A172 (cell line): ENCODE measurements at regions not wholly inside any gene's neighbourhood (a gene's known extent, or its start where the extent isn't known, plus 50 kb on each side); places are given as distances from the start of the nearest gene placed in this dataset.
A peak's percentile ranks its signal among the peaks of the same experiment; 100 is the strongest.
"Not testable (repeated sequence)": the region's sequence is repeated elsewhere in the genome, so short reads cannot be mapped to it uniquely, and the experiment has no call there.

Experiments used
- DNase-seq: peaks from one replicate; pipeline ENCODE4 v3.0.0-alpha.2; 2015; ENCODE audit warnings: low spot score

GRCh38 chr10:125455431-125455830, 227.5 kb downstream of the TEX36 start:
- DNase-seq: no peak

- no peak for DNase-seq
Observed at GRCh38 chr10:125451319-125451718, 231.6 kb downstream of the TEX36 start.

GRCh38 chr10:125450218-125450617, 232.7 kb downstream of the TEX36 start:
- DNase-seq: no peak

DNA sequence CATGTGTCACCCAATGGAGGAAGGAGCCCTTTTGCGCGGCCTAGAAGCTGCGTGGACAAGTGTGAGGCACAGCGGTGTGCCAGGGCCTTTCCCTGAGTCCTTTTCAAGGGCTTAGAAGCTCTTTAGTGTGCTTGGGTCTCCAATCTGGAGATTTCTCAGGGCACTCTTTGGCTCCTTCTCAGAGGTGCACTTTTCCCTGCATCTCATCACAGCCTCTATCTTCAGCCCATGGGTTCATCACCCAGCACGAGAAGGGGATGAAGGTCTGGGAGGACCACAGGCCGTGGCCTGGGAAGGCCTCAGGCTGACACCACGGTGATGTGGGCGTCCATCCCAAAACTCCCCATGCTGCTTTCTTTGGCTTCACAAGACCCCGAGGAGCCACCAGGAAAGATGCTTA, 233.4 kb downstream of the TEX36 start:
- DNase-seq: no peak

DNA sequence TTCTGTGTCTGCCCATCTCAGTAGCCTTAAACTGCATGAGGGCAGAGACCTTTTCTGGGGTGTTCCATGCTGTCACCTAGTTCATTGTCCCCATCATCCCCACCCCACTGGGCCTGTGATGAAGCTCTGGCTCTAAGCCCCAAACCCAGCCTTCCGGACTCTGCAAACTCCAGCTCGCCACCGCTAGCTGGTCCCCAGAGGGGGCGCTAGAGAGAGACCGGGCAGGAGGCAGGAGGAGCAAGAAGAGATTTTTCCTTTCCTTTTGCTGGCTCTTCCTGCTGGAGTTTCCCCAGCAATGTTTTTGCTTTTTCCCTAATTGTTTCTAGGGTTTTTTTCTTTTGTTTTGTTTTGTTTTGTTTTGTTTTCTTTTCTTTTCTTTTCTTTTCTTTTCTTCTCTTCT, 234.4 kb downstream of the TEX36 start:
- DNase-seq: peak; percentile 3

- no peak for DNase-seq
Observed at GRCh38 chr10:125444790-125445189, 238.2 kb downstream of the TEX36 start.

GRCh38 chr10:125442856-125443540, 240.0 kb downstream of the TEX36 start:
- no peak for DNase-seq

- peak; percentile 4 for DNase-seq
Observed at GRCh38 chr10:125441151-125441550, 241.8 kb downstream of the TEX36 start.

- DNase-seq: no peak
Observed at GRCh38 chr10:125431149-125431548, 251.8 kb downstream of the TEX36 start.

GRCh38 chr10:125428054-125428453, 254.9 kb downstream of the TEX36 start:
- DNase-seq: no peak

- DNase-seq: no peak
Observed at GRCh38 chr10:125424191-125424847, 258.6 kb downstream of the TEX36 start.

DNA sequence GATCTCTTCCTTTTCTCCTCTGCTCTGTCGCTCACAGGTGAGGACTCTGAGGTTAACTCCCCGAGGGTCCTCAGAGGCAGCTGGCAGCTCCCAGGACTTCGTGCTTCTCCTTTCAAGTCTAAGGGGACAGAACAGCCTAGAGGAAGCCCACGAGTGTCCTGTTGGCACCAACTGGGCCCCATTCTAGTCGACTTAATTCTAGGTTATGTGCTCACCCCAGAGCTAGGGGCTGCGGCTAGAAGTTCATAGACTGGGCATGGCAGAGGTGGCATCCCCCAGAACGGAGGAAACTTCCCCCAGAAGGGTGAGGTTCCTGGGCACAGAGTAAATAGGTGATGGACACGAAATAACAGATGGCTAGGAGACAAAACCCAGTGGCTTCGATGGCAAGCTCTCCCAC, 259.4 kb downstream of the TEX36 start:
- DNase-seq: no peak

GRCh38 chr10:125419831-125420230, 259.5 kb upstream of the CTBP2 start:
- no peak for DNase-seq

GRCh38 chr10:125419146-125419545, 258.8 kb upstream of the CTBP2 start:
- no peak for DNase-seq

DNA sequence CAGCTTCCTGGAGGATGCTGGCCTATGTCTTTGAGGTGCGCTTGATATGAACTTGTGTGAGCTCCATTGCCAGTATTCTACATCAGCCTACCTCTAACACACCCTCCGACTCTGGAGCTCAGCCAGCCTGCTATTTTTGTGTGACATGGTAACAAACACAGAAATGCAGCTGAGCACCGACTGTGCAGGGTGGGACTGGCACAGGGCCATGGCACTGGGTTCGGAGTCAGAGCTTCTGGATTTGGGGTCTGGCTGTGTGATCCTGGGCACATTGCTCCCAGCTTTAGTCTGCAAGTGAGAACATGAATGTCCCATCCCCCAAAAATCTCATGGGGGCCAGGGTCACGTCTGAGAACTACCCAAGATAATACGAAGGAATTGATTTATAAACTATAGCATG, 257.2 kb upstream of the CTBP2 start:
- no peak for DNase-seq

- DNase-seq: no peak
Observed at GRCh38 chr10:125415964-125416363, 255.6 kb upstream of the CTBP2 start.

GRCh38 chr10:125415006-125415633, 254.8 kb upstream of the CTBP2 start:
- no peak for DNase-seq

DNA sequence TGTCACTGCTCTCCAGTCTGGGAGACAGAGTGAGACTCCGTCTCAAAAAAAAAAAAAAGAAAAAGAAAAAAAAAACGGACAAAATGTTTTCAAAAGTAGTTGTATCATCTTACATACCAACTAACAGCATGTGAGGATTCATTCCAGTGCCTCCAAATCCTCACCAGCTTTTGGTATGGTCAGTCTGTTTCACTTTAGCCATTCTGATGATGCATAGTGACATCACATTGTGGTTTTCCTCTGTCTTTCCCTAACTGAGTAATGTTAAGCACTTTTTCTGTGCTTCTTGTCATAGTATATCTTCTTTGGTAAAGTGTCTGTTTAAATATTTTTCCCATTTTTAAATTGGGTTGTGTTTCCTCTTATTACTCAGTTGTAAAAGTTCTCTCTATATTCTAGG, 251.4 kb upstream of the CTBP2 start:
- DNase-seq: peak; percentile 69

DNA sequence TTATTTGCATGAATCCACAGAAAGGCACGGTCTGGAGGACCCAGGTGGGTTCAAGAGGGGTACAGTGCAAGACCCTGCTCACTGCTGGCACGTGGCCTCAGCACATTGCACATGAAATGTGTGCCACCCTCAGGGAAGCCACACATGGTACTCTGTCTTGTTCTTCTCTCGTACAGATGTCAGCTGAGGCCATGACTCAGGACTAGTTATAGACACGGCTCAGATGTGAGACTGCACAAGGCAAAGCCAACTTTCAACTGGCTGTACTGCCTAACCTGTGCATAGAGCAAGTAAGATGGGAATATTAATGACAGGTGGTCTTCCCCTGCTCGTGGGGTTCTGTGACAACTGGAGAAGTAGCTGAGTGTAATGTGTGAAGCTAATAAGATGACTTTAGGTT, 249.4 kb upstream of the CTBP2 start:
- DNase-seq: no peak

DNA sequence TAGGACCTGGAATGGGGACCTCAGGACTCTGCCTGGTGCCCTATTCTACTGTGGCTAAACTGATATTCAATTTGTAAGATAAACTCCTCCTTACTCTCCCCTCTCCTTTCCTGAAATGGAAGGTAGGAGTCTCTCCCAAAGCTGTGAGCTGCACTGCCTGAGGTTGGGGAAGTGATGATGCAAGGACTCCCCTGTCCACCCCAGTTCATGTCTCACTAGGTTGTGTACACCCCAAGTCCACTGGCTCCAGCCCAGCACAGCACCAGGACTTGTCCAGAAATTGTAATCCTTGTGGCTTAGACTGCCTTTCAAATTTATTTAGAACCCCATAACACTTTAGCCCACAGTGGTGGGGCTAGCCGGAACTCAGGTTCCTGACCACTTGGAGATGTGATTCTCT, 247.2 kb upstream of the CTBP2 start:
- no peak for DNase-seq

GRCh38 chr10:125407000-125407502, 246.7 kb upstream of the CTBP2 start:
- peak; percentile 15 for DNase-seq

GRCh38 chr10:125404902-125405301, 244.5 kb upstream of the CTBP2 start:
- DNase-seq: not testable (repeated sequence)

- DNase-seq: no peak
Observed at GRCh38 chr10:125401462-125401861, 241.1 kb upstream of the CTBP2 start.
